Islet precursor cell (in vitro differentiated cells): ENCODE measurements at regions not wholly inside any gene's neighbourhood (a gene's known extent, or its start where the extent isn't known, plus 50 kb on each side); places are given as distances from the start of the nearest gene placed in this dataset.
"Not testable (repeated sequence)": the region's sequence is repeated elsewhere in the genome, so short reads cannot be mapped to it uniquely, and the experiment has no call there.

Source experiments
- DNase-seq: peaks from one replicate; pipeline ENCODE4 v3.0.0-alpha.2; 2018

DNA sequence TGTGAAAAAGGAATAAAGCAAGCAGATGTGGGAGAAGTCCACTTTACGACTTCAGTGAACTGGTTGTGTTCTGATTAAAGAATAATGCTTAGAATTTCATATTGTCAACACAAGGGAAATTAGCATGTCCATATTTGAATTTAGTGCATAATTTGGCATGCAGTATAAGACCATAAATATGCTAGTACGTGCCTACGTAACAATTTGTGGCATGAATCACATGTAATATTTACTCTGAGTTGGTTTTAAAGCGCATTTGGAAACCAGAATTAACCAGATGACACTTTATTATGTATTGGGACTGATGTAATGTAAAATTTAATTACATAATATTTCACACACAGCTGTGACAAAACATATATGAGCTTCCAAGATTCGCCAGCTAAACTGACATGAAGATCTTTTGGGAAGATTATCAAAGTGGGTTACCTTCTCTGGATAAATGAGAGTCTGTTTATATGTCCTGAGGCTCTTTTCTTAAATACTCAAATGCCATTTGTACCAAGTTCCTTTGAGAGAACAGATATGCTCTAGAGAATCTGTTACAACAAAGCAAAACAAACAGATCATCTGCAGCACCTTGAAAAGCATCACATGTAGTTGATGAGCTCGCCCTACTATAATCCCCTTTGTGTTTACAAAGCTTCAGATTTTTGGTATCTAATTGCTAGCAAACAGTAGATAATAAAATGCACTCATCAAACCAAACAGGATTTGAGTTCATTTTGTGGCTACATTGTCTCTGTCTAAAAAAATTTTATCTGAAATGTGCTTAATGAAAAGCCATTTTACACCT, 1468.6 kb downstream of the CDH11 start:
- no peak for DNase-seq

DNA sequence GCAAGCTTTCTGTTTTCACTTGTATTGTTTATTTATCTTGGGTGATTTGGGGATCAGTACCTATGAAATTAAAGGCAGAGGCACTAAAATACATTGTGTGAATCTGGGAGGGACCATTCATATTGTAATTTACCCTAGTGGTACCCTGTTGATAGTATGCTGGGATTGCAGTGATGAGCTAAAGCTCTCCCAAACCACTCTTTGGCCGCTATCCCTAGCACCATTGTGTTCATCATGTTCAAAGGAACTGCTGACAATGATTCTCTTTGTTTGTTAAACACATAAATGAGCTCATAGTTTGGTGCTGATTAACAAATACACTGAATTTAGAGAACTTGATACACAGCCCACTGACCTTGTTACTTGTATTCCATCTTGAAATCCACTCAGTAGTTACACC, 1469.8 kb downstream of the CDH11 start:
- DNase-seq = no peak

DNA sequence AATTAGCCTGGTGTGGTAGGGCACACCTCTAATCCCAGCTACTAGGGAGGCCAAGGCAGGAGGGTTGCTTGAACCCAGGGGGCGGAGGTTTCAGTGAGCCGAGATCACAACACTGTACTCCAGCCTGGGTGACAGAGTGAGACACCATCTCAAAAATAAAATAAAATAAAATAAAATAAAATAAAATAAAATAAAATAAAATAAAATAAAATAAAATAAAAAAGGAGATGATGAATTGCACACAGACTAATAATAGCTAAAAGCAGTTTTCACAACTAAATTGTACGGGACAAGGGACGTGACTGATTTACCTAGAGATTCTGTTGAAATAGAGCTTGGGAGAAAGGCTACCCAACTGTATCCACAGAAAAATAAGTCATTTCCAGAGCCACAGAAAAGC, 1471.3 kb downstream of the CDH11 start:
- DNase-seq = no peak

DNA sequence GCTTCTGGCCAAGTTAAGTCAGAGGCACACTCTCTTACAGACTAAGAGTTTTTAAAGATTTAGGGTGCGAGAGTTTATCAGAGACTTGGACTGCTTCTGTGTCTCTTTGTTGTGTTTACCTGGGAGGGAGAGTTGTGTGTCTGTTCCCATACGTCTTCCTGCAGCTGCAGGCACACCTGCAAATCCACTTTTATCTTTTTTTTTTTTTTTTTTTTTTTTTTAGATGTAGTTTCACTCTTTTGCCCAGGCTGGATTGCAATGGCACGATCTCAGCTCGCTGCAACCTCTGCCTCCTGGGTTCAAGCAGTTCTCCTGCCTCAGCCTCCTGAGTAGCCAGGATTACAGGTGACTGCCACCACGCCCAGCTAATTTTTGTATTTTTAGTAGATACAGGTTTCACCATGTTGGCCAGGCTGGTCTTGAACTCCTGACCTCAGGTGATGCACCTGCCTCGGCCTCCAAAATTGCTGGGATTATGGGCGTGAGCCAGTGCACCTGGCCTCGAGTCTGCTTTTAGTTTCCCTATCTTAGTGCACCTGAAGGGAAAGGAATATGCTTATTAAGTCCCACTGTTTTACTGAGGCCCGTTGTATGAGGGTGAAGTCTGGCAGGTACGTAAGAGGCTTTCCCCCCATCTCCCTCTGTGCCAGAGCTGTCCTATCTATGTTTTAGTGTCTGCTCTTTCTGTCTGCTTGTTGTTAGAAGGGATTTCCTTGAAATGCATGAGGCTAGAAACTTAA, 1488.0 kb downstream of the CDH11 start:
- not testable (repeated sequence) for DNase-seq

DNA sequence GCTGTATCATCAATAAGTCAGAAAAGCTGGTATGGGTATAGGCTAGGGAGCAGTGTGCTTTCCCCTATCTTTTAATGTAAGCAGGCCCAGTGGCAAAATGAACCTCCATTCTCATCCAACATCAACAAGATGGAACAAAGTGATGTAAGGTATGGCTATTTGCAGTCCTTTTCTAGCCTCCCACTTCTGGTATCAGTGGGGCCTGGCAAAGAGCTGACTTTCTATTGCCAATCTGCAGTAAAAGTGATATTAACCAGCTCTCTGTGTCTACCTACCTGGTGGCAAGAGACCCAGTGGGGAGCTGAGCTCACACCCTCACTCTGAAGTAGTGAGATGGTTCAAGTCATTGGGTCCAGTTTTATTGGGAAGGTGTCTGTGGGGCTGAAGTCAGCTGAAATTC, 1492.6 kb downstream of the CDH11 start:
- DNase-seq = no peak

DNA sequence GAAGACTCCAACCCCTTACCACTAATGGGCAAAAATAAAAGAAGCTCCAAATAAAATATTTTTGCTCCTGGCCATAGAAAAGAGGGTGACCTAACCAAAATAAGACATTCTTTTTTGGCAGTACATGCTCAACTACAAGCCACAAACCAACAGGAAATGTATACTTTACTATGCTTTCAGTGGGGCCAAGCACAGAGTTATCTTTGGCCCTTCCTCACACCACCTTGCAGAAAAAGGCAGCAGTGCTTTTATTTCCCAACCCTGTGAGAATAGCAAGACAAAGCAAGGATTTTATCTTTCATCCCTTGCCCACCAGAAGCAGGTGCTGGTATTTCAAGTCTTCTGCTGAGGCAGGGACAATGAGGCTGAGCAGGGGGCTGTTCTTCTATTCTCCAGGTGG, 1493.1 kb downstream of the CDH11 start:
- DNase-seq = no peak

DNA sequence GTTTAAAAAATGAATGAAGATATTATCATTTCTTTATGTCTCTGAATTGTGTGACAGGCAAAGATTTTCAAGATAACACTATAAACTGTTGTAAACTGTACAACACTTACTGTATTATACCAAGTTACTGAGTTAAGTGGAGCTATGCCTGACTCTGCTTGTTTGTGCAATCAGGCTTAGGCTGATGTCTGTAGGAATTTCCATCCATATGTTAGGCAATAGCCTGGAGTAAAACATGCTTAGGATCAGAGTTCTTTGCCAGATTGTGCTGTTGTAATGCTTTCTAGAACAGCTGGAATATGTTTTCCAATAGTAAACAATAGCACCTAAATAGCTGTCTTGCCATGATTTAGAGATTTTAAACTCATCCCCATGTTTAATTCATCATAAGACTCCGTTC, 1496.7 kb downstream of the CDH11 start:
- no peak for DNase-seq

DNA sequence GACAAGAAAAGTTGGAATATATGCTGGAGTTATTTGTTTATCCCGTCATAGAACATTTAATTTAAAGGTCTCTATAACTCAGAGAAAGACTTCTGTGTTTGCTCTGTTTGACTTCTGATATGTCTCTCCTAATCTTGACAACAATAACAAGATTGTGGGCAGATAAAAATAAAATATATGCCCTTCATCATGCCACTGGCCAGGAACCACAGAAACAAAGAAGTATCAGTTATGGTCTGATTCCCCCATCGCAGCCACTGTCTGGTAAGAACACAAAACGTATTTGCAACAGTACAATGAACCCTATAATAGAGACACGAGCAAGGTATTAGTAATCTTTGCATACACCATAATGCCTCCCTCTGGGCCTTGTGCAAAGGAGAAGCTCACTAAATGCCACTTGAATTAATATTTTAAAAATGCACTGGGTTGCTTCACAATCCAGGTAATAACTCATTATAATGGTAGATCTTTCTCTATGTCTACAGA, 1498.3 kb downstream of the CDH11 start:
- no peak for DNase-seq

DNA sequence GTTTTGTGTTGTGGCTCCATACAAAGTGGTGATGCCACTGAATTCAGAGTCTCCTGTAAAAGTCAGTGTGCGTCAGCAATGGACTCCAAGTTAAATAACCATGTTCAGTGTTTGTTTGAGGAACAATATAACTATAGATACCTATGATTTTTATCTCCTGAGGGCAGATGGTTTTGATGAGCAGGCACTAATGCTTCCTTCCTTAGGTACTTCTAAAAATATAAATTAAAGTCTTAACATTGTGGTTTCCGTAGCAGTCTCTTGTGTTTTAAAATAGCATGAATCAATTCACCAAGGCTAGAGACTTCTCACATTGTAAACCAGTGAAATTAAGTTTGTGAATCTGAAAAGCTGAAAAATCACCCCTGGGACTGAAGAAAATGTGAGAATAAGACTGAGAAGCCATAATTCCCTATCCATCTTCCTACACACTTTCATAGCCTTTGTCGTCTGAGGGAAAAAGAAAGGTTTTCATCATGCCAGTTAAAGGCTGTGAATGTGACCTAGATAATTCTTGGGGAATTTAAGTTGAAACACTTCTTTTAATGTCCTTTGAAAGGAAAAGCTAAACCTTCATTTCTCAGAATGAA, 1502.9 kb downstream of the CDH11 start:
- no peak for DNase-seq

DNA sequence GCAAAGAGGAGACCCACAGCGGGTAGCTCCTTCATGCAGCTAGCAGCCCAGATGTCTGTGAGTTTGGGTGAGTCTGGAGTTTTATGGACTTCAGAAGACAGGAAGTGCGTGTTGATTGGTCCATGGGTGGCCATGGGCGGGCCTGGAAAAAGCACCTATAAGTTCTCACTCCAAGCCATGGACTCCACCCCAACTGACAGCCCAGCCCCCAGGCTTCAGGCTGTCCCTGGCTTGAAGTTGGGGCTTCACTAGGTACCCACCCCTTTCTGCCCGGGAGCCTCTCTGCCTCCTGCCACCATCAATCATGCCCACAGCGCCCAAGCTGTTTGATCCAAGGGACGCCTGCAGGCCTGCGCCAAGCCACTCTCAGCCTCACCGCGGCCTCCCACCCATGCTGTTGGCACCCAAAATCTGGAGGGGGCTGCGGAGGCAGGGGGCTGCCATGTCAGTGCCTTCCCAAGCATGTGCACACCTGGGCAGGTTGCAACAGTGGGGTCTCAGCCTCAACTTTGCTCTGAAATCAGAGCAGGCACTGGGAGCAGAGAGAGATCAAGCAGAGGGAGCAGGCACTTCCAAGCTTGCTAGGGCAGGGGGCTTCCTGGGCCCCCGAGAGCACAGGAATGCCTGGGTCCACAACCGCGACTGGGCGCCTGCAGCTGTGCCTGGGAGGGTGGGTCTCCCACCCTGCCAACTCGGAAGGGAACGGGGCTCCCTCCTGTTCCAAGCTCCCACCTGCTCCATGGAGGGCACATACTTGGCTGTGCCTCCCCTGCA, 1503.7 kb downstream of the CDH11 start:
- no peak for DNase-seq

DNA sequence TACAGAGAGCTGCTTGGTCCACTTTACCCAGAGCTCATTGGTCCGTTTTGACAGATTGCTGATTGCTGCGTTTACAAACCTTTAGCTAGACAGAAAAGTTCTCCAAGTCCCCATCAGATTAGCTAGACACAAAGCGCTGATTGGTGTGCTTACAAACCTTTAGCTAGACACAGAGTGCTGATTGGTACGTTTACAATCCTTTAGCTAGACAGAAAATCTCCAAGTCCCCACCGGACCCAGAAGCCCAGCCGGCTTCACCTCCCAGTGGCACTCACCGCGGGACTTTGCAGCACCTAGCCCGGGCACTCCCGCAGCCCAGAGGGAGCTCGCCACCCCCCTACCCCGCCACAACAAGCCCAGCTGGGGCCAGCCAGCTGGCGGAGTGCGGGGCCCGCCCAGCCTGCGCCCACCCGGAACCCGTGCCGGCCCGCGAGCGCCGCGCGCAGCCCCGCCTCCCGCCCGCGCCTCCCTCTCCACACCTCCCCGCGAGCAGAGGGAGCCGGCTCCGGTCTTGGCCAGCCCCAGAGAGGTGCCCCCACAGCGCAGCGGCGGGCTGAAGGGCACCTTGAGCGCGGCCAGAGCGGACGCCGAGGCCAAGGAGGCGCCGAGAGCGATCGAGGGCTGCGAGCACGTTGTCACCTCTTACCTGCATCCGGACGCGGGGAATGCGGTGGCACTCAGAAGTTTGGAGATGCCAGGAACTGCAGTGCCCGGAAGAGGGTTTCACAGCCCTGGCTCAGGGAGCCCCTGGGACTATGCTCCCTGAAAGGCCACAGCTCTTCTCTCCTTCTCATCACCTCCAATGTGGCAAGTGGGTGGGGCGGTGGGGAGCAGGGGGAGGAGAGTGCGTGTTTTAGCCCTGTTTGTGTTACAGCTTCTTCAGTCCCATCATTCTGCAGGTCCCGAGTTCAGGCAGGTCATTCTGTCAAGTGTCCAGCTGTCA, 1504.5 kb downstream of the CDH11 start:
- DNase-seq = no peak

DNA sequence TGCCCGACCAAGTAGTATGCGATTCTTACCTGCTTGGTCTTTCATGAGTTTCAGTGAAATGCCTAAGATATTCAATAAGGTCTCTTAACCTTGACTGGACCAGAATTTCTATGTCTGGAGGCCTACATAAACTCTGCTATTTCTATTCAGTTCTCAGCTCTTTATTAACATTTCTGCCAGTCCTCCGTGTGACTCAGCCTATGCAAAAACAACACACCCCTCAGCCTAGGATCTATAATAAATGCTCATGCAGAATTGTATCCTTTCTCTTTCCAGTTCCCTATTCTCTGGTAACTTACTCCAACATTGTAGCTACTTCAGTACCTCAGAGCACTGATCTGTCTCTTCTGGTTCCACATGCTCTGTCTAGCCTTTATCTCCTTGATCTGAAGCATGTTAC, 1507.4 kb downstream of the CDH11 start:
- no peak for DNase-seq

DNA sequence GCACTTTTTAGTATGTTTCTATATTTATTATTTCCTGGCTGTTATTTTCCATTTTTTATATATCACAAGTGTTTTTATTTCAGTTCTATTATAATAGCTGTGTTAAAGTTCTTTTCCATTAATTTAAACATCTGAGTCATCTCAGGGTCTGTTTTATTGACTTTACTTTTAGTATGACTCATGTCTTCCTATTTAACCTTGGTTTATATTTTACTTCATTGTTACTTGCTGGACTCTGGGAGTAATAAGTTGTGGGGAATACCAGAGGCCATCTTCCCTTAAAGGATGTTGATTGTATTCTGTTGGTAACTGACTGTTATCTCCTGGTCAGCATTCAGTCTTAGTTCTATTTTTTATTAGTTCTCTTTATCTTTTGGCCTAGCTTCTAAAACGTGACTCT, 1508.2 kb downstream of the CDH11 start:
- DNase-seq = no peak

DNA sequence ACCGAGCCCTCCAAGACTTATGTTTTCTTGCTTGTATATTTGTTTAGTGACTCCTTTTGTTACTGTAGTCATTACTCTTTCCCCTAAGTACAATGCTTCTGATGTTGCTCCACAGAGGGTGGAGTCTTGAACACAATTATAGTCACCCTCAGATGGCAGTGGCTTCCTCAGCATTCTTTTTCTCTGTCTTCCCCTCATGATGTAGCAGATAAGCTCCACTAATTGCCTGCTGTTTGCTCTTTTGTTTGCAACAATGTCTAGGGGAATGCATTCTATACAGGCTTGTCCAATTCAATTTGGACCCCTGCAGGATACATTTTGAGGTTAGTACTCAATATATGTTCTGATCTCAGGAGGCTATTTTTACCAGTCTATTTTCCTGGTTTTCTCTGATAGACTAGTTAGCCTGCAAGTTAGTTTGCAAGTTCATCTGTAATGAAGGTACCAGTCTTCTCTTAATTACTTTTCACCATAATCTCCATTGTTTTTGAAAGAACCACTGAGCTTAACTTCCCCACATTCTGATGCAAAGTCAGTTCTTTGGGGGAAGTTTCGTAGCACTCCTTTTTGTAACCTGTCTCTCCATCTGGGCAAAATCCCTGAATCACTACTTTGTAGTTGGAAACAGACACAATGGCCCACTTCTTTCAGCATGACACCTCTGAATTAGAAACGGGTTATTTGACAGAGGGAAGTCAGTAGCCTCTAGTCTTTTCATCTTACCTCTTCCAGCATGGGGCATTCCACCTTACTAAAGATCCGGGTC, 1509.2 kb downstream of the CDH11 start:
- DNase-seq = no peak

DNA sequence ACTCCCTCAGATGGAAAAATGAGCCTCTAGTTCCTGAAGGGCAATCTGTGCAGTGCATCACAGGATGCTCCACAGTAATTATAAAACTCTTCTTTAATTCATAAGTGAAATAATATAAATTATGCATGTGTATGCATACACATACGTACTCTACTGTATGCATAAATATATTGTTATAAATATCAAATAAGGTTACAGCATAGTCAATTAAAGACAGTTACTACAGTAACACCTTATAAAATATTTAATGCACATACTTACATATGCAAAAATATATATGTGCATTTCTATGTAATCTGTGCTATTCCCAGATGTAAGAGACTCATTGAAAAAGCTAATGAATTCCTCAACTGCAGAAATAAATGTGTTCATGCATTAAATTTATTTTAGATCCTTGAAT, 1515.1 kb downstream of the CDH11 start:
- DNase-seq = no peak

DNA sequence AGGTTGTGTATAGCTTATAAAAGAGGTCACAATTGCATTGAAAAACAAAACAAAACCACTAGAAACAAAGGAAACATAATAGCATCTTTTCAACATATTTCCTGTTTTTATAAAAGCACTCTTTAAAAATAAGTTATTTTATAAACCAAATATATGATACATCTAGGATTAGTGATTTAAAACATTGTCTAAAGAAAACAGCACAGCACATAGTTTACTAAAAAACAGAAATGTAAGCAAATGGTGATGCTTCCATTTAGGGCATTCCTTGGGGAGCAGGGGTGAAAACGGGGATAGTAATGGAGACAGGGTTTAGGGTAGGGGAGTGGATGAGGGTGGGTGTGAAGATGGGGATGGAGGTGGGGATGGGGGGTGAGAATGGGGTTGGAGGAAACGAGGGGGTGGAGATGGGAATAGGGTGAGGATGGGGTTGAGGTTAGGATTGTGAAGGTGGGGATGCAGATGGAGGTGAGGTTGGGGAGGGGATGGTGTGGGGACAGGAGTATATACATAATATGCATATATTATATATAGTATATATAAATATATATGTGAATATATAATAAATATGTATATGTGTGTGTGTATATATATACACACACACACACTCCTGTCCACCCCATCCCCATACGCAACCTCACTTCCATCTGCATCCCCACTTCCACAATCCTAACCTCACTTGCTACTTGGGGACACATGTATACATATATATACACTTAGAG, 1519.5 kb downstream of the CDH11 start:
- DNase-seq = no peak

DNA sequence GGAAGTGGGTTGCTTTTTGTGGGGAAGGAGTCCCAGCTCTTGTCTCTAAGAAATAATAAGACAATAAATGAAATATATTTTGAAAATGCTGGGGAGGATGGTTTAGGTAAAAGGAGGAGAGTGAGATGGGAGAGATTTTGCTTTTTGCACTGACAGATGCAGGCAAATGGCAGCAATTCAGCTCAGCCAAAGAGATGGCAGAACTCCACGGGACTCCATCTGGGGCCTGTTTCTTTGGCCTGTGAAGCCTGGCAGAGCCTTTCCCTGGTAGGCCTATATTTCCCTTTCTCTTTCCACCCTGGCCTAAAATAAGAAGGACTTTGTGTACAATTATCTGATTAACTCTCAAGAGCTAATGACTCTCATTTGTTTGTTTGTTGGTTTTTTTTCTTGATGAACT, 1525.1 kb downstream of the CDH11 start:
- no peak for DNase-seq

DNA sequence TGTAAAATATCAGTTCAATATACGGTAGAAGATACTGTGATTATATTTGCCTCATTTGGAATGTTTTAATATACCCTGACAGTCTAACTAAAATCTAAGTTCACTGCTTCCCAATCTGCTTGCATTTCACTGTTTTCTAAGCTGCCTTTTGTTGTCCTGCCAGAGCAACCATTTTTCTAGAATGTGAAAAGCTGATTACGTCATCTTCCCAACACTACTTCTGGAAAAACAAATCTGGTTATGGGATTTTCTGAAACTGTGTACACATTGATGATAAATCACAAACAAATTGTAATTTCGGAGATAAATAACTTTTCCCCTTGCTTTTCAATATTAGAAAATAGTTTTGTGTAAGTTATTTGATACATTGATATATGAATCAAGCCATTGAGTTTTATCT, 1529.0 kb downstream of the CDH11 start:
- no peak for DNase-seq

DNA sequence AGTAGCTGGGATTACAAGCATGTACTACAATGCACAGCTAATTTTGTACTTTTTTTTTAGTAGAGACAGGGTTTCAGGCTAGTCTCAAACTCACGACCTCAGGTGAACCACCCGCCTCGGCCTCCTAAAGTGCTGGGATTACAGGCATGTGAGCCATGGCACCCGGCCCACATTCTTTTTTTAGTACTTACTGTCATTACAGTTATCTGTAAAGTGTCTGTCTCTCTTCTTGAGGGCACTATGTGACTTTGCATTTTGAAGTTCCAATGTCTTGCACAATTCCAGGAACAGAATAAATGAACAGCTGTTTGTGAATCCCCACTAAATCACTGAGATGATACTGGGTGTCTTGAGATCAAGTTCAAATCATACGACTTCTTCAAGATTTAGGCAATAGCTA, 1540.3 kb downstream of the CDH11 start:
- no peak for DNase-seq

DNA sequence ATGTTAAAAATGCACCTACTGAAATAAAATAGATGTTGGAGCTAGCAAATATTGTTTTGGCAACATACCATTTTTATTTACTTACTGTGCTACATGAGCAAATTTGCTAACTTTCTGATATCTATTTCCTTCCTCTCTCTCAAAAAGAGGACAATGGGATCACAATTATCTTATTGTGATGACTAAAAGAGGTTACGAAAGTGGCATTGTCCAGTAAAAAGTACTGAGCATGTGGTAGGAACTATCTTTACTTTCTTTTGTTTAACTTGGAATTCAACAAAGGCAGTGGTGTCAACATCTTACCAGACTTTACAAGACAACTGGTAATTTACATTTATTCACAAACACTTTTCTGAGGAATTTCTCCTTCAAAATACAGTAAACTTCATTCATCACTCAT, 1542.6 kb upstream of the CDH8 start:
- no peak for DNase-seq

DNA sequence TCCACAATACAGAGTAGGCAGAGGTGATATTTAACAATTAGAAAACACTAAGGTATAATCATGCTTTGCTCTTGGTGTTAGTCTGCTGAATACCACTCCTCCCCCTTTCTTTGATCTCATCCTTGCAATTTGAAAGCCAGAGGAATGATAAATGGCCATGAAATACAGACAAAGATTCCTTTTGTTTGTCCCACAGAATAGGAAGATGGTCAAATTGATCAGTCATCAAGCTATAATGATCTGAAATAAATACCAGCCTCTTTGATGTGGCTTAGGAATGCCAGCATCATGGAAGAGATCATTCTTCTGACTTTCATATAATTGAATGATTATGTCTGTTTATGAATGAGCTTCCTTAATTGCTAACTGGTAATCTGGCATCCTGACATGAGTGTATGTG, 1541.7 kb upstream of the CDH8 start:
- DNase-seq = no peak
